ENCODE measurements at regions not wholly inside any gene's neighbourhood (a gene's known extent, or its start where the extent isn't known, plus 50 kb on each side); places are given as distances from the start of the nearest gene placed in this dataset.

DNA sequence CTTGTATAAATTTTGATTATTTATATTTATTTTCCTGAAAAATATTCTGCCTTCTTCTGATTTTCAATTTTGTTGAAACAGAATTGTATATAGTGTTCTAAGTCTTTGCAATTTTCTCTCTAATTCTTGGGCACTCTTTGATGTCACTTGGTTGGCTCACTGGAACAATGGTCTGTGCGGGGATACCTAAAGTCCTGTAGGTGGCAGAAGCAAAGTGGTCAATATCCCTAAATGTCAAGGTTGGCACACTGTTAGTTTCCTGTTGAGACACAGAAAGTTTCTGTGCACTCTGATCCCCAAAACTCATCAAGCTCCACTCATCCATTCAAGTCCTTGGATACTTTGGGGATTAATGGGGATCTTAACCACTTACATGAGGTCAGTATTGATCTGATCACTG is 480.8 kb upstream of the CCNG1 start:
- no peaks in the 10 kb centered on the region for H3K36me3 Mint-ChIP-seq (ENCODE audit: low read depth)
- H4K20me1 ChIP-seq (replicated peaks; ENCODE audit: insufficient read depth), result no peaks in the 10 kb centered on the region
- TF ChIP-seq, protein P1, sequence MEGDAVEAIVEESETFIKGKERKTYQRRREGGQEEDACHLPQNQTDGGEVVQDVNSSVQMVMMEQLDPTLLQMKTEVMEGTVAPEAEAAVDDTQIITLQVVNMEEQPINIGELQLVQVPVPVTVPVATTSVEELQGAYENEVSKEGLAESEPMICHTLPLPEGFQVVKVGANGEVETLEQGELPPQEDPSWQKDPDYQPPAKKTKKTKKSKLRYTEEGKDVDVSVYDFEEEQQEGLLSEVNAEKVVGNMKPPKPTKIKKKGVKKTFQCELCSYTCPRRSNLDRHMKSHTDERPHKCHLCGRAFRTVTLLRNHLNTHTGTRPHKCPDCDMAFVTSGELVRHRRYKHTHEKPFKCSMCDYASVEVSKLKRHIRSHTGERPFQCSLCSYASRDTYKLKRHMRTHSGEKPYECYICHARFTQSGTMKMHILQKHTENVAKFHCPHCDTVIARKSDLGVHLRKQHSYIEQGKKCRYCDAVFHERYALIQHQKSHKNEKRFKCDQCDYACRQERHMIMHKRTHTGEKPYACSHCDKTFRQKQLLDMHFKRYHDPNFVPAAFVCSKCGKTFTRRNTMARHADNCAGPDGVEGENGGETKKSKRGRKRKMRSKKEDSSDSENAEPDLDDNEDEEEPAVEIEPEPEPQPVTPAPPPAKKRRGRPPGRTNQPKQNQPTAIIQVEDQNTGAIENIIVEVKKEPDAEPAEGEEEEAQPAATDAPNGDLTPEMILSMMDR (conservative IDR thresholded peaks at IDR 0.05; ENCODE audit: low read depth in 2 of 2), result peak in 1 of 2 experiments; percentile 54
- TF ChIP-seq EZH2phosphoT487 (IDR thresholded peaks at IDR 0.05; ENCODE audit: unreplicated experiment) (no peak), STAT1 (IDR thresholded peaks at IDR 0.05; ENCODE audit: unreplicated experiment) (no peak), POLR2AphosphoS5 (IDR thresholded peaks at IDR 0.05; ENCODE audit: low read depth) (no peak)
- TF ChIP-seq, protein P2, sequence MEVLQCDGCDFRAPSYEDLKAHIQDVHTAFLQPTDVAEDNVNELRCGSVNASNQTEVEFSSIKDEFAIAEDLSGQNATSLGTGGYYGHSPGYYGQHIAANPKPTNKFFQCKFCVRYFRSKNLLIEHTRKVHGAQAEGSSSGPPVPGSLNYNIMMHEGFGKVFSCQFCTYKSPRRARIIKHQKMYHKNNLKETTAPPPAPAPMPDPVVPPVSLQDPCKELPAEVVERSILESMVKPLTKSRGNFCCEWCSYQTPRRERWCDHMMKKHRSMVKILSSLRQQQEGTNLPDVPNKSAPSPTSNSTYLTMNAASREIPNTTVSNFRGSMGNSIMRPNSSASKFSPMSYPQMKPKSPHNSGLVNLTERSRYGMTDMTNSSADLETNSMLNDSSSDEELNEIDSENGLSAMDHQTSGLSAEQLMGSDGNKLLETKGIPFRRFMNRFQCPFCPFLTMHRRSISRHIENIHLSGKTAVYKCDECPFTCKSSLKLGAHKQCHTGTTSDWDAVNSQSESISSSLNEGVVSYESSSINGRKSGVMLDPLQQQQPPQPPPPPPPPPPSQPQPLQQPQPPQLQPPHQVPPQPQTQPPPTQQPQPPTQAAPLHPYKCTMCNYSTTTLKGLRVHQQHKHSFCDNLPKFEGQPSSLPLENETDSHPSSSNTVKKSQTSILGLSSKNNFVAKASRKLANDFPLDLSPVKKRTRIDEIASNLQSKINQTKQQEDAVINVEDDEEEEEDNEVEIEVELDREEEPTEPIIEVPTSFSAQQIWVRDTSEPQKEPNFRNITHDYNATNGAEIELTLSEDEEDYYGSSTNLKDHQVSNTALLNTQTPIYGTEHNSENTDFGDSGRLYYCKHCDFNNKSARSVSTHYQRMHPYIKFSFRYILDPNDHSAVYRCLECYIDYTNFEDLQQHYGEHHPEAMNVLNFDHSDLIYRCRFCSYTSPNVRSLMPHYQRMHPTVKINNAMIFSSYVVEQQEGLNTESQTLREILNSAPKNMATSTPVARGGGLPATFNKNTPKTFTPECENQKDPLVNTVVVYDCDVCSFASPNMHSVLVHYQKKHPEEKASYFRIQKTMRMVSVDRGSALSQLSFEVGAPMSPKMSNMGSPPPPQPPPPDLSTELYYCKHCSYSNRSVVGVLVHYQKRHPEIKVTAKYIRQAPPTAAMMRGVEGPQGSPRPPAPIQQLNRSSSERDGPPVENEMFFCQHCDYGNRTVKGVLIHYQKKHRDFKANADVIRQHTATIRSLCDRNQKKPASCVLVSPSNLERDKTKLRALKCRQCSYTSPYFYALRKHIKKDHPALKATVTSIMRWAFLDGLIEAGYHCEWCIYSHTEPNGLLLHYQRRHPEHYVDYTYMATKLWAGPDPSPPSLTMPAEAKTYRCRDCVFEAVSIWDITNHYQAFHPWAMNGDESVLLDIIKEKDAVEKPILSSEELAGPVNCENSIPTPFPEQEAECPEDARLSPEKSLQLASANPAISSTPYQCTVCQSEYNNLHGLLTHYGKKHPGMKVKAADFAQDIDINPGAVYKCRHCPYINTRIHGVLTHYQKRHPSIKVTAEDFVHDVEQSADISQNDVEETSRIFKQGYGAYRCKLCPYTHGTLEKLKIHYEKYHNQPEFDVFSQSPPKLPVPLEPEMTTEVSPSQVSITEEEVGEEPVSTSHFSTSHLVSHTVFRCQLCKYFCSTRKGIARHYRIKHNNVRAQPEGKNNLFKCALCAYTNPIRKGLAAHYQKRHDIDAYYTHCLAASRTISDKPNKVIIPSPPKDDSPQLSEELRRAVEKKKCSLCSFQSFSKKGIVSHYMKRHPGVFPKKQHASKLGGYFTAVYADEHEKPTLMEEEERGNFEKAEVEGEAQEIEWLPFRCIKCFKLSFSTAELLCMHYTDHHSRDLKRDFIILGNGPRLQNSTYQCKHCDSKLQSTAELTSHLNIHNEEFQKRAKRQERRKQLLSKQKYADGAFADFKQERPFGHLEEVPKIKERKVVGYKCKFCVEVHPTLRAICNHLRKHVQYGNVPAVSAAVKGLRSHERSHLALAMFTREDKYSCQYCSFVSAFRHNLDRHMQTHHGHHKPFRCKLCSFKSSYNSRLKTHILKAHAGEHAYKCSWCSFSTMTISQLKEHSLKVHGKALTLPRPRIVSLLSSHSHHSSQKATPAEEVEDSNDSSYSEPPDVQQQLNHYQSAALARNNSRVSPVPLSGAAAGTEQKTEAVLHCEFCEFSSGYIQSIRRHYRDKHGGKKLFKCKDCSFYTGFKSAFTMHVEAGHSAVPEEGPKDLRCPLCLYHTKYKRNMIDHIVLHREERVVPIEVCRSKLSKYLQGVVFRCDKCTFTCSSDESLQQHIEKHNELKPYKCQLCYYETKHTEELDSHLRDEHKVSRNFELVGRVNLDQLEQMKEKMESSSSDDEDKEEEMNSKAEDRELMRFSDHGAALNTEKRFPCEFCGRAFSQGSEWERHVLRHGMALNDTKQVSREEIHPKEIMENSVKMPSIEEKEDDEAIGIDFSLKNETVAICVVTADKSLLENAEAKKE (CRISPR knock-in tag; IDR thresholded peaks at IDR 0.05), result no peak
- DNase-seq (ENCODE audit: low spot score) (peak; percentile 13), ATAC-seq (no peak; the same call in 2 of the 3 replicates)
- no peaks in the 10 kb centered on the region for H3K79me2 ChIP-seq (replicated peaks; ENCODE audit: insufficient read depth)
- no peak overlapping the region for H3K4me2 ChIP-seq
- peak overlapping the region; percentile 28; the same call in 1 of the 2 replicates for H2AFZ ChIP-seq
- no peak overlapping the region for H3K27ac Mint-ChIP-seq
- no peaks in the 10 kb centered on the region for H3K27me3 Mint-ChIP-seq (ENCODE audit: insufficient read depth, low read depth, poor library complexity)
- H3K36me3 ChIP-seq (ENCODE audit: insufficient read depth), result no peaks in the 10 kb centered on the region
- no peaks in the 10 kb centered on the region for H3F3A ChIP-seq (replicated peaks; ENCODE audit: low read depth)
- no peaks in the 10 kb centered on the region for H3K9me2 ChIP-seq (ENCODE audit: insufficient read depth)
- no peaks in the 10 kb centered on the region; the same call in 2 of the 3 replicates for H3K9me3 Mint-ChIP-seq
- H3K4me1 Mint-ChIP-seq, result no peaks in the 10 kb centered on the region
- H3K4me3 ChIP-seq, result no peak overlapping the region
- H3K27ac ChIP-seq (ENCODE audit: low read depth), result no peak overlapping the region
- no peak overlapping the region for H3K4me3 Mint-ChIP-seq
- H3K27me3 ChIP-seq (ENCODE audit: insufficient read depth), result no peaks in the 10 kb centered on the region
- H3K4me1 ChIP-seq (ENCODE audit: insufficient read depth), result no peaks in the 10 kb centered on the region

Measured in GM23338 (cell line).